Testis (tissue), 2 donors: ENCODE measurements at regions not wholly inside any gene's neighbourhood (a gene's known extent, or its start where the extent isn't known, plus 50 kb on each side); places are given as distances from the start of the nearest gene placed in this dataset.
"Not testable (repeated sequence)": the region's sequence is repeated elsewhere in the genome, so short reads cannot be mapped to it uniquely, and the experiment has no call there.

Experiments used
- DNase-seq: peaks from one replicate; pipeline ENCODE4 v3.0.0-alpha.2; 2019
- H3K27ac ChIP-seq, 2 donors: fragments of 200-600 bp; sonication (generic); one replicate each; pipeline ENCODE4 v1.5.1; 2019
- H3K27me3 ChIP-seq: fragments of 200-600 bp; sonication (generic); one replicate; pipeline ENCODE4 v1.5.1; 2019
- H3K36me3 ChIP-seq: fragments of 200-600 bp; sonication (generic); one replicate; pipeline ENCODE4 v1.5.1; 2017; ENCODE audit warnings: low read depth; ENCODE audit errors: missing control alignments
- H3K4me1 ChIP-seq: fragments of 200-600 bp; sonication (generic); one replicate; pipeline ENCODE4 v1.5.1; 2019
- H3K4me3 ChIP-seq, 2 donors: fragments of 200-600 bp; sonication (generic); one replicate each; pipeline ENCODE4 v1.5.1; 2017 to 2019
- H3K9me3 ChIP-seq: fragments of 200-600 bp; sonication (generic); one replicate; pipeline ENCODE4 v1.5.1; 2017
- CTCF ChIP-seq, 3 experiments: fragments of 450-650 bp in 2 of 3; fragments of 200-600 bp in 1 of 3; sonication (generic) in 1 of 3; IDR thresholded peaks; one replicate each; pipeline ENCODE4 v1.5.1; 2016 to 2019; ENCODE audit warnings: antibody characterized with exemption in 3 of 3, mild to moderate bottlenecking in 2 of 3, moderate library complexity in 1 of 3
- POLR2A ChIP-seq: fragments of 450-650 bp; IDR thresholded peaks from one replicate; pipeline ENCODE4 v1.6.1; 2017; ENCODE audit warnings: antibody characterized with exemption, mild to moderate bottlenecking, moderate library complexity
- WGBS, 2 donors: methylation state at CpG; one replicate each; pipeline ENCODE4 v1.1.5; 2018; 5-methylcytosine and 5-hydroxymethylcytosine counted together
- intact Hi-C: fragments of 100-400 bp; cut with DNase I; formaldehyde crosslinking; loops from one replicate; pipeline ENCODE4 v1.15.1; 2023; ENCODE audit warnings: low total_unique reads

- TF ChIP-seq POLR2A, result no peak
- no peak for TF ChIP-seq CTCF (IDR thresholded peaks at IDR 0.05)
- Histone ChIP-seq H3K27me3 (no peaks in the 10 kb centered on the region), H3K4me1 (no peaks in the 10 kb centered on the region), H3K36me3 (no peaks in the 10 kb centered on the region), H3K4me3 (no peak overlapping the region), H3K9me3 (no peaks in the 10 kb centered on the region), H3K27ac (no peak overlapping the region)
- intact Hi-C loops, result no loop called here
- WGBS, 2 donors, result 70 to 76% methylated on average over 4 of the region's 4 CpGs
- DNase-seq, result no peak
These were observed 454.1 kb upstream of the DCN start for GRCh38 chr12:91636721-91637120.

GRCh38 chr12:91634386-91634713 lies 451.7 kb upstream of the DCN start:
- not testable (repeated sequence) for H3K27me3 ChIP-seq

GRCh38 chr12:91633734-91634357 lies 451.2 kb upstream of the DCN start:
- intact Hi-C loops, result no loop called here
- TF ChIP-seq POLR2A, result no peak
- TF ChIP-seq CTCF (IDR thresholded peaks at IDR 0.05), result no peak
- 69 to 81% methylated on average over 33 to 41 of the region's 47 CpGs for WGBS, 2 donors

More at GRCh38 chr12:91634386-91634713, 451.7 kb upstream of the DCN start:
- intact Hi-C loops, H3K27ac ChIP-seq, H3K4me1 ChIP-seq, H3K9me3 ChIP-seq, DNase-seq, H3K36me3 ChIP-seq: not testable (repeated sequence)
- 75 to 84% methylated on average over 3 of the region's 3 CpGs for WGBS, 2 donors
- peak overlapping the region; percentile 49 to 56 for H3K4me3 ChIP-seq

GRCh38 chr12:91633206-91633605 lies 450.6 kb upstream of the DCN start:
- intact Hi-C loops, result no loop called here
- 60 to 71% methylated on average over 3 of the region's 3 CpGs for WGBS, 2 donors

More at GRCh38 chr12:91633734-91634357, 451.2 kb upstream of the DCN start:
- H3K27ac ChIP-seq, result peak overlapping the region in 1 of 2 donors; percentile 14
- H3K27me3 ChIP-seq, result no peaks in the 10 kb centered on the region
- peak; percentile 32 for DNase-seq
- no peaks in the 10 kb centered on the region for H3K4me1 ChIP-seq
- H3K36me3 ChIP-seq, result no peaks in the 10 kb centered on the region
- no peaks in the 10 kb centered on the region for H3K9me3 ChIP-seq
- H3K4me3 ChIP-seq, result peak overlapping the region; percentile 49 to 56

More at GRCh38 chr12:91633206-91633605, 450.6 kb upstream of the DCN start:
- TF ChIP-seq CTCF (IDR thresholded peaks at IDR 0.05), result no peak
- no peak for TF ChIP-seq POLR2A
- H3K36me3 ChIP-seq, result no peaks in the 10 kb centered on the region
- H3K4me1 ChIP-seq, result no peaks in the 10 kb centered on the region
- peak overlapping the region; percentile 49 to 56 for H3K4me3 ChIP-seq
- peak overlapping the region in 1 of 2 donors; percentile 14 for H3K27ac ChIP-seq
- no peaks in the 10 kb centered on the region for H3K27me3 ChIP-seq
- DNase-seq, result no peak
- no peaks in the 10 kb centered on the region for H3K9me3 ChIP-seq
